Lower lobe of right lung (tissue), 2 donors: ENCODE measurements at regions not wholly inside any gene's neighbourhood (a gene's known extent, or its start where the extent isn't known, plus 50 kb on each side); places are given as distances from the start of the nearest gene placed in this dataset.

ENCODE experiments used
- ATAC-seq, 2 donors: fragments of 200-7000 bp; cut with Tn5 transposase; one replicate each; pipeline ENCODE4 v1.9.1; 2020 to 2022; ENCODE audit warnings: mild to moderate bottlenecking in 2 of 2, moderate library complexity in 2 of 2
- DNase-seq: peaks from one replicate; pipeline ENCODE4 v3.0.0-alpha.2; 2020
- H3K27ac ChIP-seq: fragments of 200-600 bp; one replicate; pipeline ENCODE4 v1.8.0; 2022
- H3K27me3 ChIP-seq: fragments of 200-600 bp; one replicate; pipeline ENCODE4 v1.8.0; 2022; ENCODE audit warnings: low read depth
- H3K36me3 ChIP-seq: fragments of 200-600 bp; one replicate; pipeline ENCODE4 v1.8.0; 2022; ENCODE audit warnings: mild to moderate bottlenecking
- H3K4me1 ChIP-seq: fragments of 200-600 bp; one replicate; pipeline ENCODE4 v1.8.0; 2022
- H3K4me3 ChIP-seq: fragments of 200-600 bp; one replicate; pipeline ENCODE4 v1.8.0; 2022; ENCODE audit warnings: mild to moderate bottlenecking
- H3K9me3 ChIP-seq: fragments of 200-600 bp; one replicate; pipeline ENCODE4 v1.8.0; 2022
- CTCF ChIP-seq: fragments of 200-600 bp; IDR thresholded peaks from one replicate; pipeline ENCODE4 v1.8.0; 2022; ENCODE audit warnings: antibody characterized with exemption, mild to moderate bottlenecking
- intact Hi-C: fragments of 100-400 bp; cut with DNase I; formaldehyde crosslinking; loops from one replicate; pipeline ENCODE4 v1.11.0; 2022
- donor health status: DM: no; HTN: yes; CAD: no; lungs with severe emphysema.

GRCh38 chr14:49114161-49114893 lies 471.9 kb downstream of the RPS29 start:
- Histone ChIP-seq H3K27me3 (no peaks in the 10 kb centered on the region), H3K4me3 (no peak overlapping the region), H3K4me1 (no peaks in the 10 kb centered on the region), H3K36me3 (no peaks in the 10 kb centered on the region), H3K27ac (no peak overlapping the region), H3K9me3 (no peaks in the 10 kb centered on the region)
- no peak for DNase-seq
- no peak for TF ChIP-seq CTCF
- intact Hi-C loops: no loop called here
- ATAC-seq: peak; percentile 67 to 78

- TF ChIP-seq CTCF: no peak
- no peaks in the 10 kb centered on the region for H3K9me3 ChIP-seq
- DNase-seq (no peak), ATAC-seq (no peak)
- H3K27me3 ChIP-seq: no peaks in the 10 kb centered on the region
- H3K4me3 ChIP-seq: no peak overlapping the region
- no peaks in the 10 kb centered on the region for H3K4me1 ChIP-seq
- intact Hi-C loops: no loop called here
- no peaks in the 10 kb centered on the region for H3K36me3 ChIP-seq
- H3K27ac ChIP-seq: no peak overlapping the region
Observed at GRCh38 chr14:49106741-49107667, 479.2 kb downstream of the RPS29 start.

GRCh38 chr14:49105956-49106355 lies 480.2 kb downstream of the RPS29 start:
- no peaks in the 10 kb centered on the region for H3K9me3 ChIP-seq
- intact Hi-C loops: no loop called here
- TF ChIP-seq CTCF: no peak
- DNase-seq (no peak), ATAC-seq (no peak)
- H3K27me3 ChIP-seq: no peaks in the 10 kb centered on the region
- H3K36me3 ChIP-seq: no peaks in the 10 kb centered on the region
- H3K4me1 ChIP-seq: no peaks in the 10 kb centered on the region
- no peak overlapping the region for H3K27ac ChIP-seq
- no peak overlapping the region for H3K4me3 ChIP-seq

- no peak for ATAC-seq
- DNase-seq: no peak
- H3K27me3 ChIP-seq: no peaks in the 10 kb centered on the region
- no peaks in the 10 kb centered on the region for H3K36me3 ChIP-seq
- intact Hi-C loops: no loop called here
- no peak overlapping the region for H3K4me3 ChIP-seq
- no peak overlapping the region for H3K27ac ChIP-seq
- no peaks in the 10 kb centered on the region for H3K9me3 ChIP-seq
- H3K4me1 ChIP-seq: no peaks in the 10 kb centered on the region
- no peak for TF ChIP-seq CTCF
Observed at GRCh38 chr14:49105512-49105911, 480.7 kb downstream of the RPS29 start.

- H3K27ac ChIP-seq: no peak overlapping the region
- H3K4me1 ChIP-seq: no peaks in the 10 kb centered on the region
- no peak for ATAC-seq
- intact Hi-C loops: no loop called here
- H3K4me3 ChIP-seq: no peak overlapping the region
- no peak for DNase-seq
- H3K27me3 ChIP-seq: no peaks in the 10 kb centered on the region
- H3K9me3 ChIP-seq: no peaks in the 10 kb centered on the region
- no peak for TF ChIP-seq CTCF
- no peaks in the 10 kb centered on the region for H3K36me3 ChIP-seq
Observed at GRCh38 chr14:49092345-49092744, 493.8 kb downstream of the RPS29 start.
